ENCODE measurements at regions not wholly inside any gene's neighbourhood (a gene's known extent, or its start where the extent isn't known, plus 50 kb on each side); places are given as distances from the start of the nearest gene placed in this dataset.

GRCh38 chr18:10035281-10035991 is 121.6 kb downstream of the VAPA start:
- DNase-seq = no peak

- no peak for DNase-seq
Observed at GRCh38 chr18:10036479-10036878, 122.7 kb downstream of the VAPA start.

DNA sequence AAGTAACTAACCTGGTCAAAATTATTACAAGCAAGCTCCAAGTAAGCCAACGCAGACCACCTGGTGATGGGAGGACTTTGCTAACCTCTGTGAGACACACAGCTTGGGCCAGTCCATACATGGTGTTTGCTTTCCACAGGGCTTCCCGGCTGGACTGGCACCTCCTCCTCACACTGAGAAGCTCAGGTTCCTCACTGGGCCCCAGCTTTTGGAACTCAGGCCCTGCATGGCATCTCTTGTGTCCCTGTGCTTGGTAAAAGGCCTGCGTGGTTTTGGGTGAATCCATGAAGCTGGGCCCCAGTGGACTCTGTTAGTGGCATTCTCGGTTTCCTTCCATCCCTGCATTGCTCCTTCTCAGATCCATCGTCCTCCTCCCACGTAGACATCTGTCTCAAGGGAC is 123.4 kb downstream of the VAPA start:
- no peak for DNase-seq

GRCh38 chr18:10038268-10038667 is 124.5 kb downstream of the VAPA start:
- no peak for DNase-seq

DNA sequence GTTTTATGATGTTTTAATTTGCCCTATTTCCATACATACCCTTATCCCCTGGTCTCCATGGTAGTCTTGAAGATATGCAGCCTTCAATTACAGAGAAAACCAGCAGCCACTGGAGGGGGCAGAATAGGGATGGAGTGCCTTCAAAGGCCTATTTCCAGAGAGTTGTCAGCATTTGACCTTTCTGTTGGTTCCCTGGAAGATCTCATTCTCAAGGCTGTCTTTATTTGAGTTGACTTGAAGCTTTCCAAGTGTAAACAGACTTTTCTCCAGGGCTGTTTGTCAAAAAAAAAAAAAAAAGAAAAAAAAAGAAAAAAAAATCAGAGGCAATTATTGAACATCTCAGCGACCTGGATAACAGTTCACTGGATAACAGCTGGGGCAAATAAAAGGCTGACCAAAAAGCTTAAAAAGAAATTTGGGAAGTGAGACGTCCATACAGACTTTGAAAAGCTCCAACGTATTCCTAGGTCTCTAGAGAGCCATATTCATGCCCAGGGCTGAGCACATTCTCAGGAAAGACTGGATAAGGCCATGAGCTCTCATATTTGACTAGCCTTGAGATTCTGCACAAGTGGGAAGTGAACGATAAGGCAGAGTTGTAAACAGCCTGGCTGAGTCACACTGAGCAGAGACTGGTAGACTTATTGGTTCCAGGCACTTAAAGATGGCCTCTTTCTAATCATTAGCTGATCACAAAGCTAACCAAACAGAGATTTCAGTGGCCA is 126.6 kb downstream of the VAPA start:
- no peak for DNase-seq

GRCh38 chr18:10041180-10041579 is 127.4 kb downstream of the VAPA start:
- DNase-seq = no peak

GRCh38 chr18:10042492-10042891 is 128.7 kb downstream of the VAPA start:
- no peak for DNase-seq

- DNase-seq = no peak
Observed at GRCh38 chr18:10044054-10044453, 130.2 kb downstream of the VAPA start.

- DNase-seq = no peak
Observed at GRCh38 chr18:10045296-10045891, 131.6 kb downstream of the VAPA start.

- no peak for DNase-seq
Observed at GRCh38 chr18:10046178-10046807, 132.5 kb downstream of the VAPA start.

DNA sequence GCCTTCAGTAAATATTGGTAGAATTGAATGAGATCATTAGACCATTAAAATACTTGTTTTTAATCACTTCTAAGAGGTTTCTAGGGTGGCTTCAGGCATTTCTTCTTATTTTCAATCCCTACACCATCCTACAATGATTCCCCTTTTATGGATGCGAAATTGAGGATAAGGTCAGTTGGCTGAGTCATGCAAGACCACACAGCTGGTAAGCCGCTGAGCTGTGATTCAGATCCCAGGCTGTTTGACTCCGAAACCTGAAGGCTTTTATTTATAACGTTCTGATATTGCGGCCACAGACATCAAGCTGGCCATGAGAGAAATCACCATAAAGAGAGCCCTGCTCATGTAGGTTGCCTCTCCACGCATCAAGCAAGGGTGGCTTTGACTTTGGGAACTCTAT is 133.4 kb downstream of the VAPA start:
- DNase-seq = no peak

- DNase-seq = no peak
Observed at GRCh38 chr18:10049747-10050146, 135.9 kb downstream of the VAPA start.

DNA sequence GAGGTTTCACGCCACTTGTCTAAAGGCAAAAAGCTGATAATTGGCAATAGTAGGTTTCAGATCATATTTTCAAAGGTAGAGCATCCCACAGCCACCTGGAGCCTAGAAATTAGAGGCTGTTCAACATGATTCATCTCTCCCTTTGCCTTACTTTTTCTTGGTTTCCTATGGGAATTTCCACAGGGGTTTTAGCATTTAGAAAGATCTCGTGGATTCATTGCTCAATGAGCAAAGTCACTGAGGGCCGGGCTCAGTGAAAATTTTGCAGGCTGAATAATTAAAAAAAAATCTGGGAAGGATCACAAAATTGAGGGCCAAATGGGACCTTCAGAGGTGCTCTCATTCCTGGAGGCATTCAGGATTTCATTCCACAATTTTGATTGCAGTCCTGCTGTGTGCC is 137.1 kb downstream of the VAPA start:
- no peak for DNase-seq

GRCh38 chr18:10051877-10052631 is 138.2 kb downstream of the VAPA start:
- DNase-seq = no peak

DNA sequence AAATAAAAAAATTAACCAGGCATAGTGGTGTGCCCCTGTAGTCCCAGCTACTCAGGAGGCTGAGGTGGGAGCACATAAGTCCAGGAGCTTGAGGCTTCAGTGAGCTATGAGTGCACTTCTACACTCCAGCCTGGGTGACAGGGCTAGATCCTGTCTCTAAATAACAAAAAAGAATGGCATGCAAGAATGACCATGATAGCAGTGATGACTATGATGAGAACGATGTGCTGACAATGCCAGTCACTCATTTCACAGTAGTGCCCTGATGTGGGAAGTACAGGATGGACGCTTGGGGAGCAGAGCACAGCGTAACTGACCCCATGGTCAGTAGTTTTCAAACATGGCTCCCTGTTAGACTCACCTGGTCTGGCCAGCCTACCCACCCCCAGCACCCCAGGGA is 139.1 kb downstream of the VAPA start:
- DNase-seq = no peak

- no peak for DNase-seq
Observed at GRCh38 chr18:10053861-10054260, 140.0 kb downstream of the VAPA start.

- DNase-seq = no peak
Observed at GRCh38 chr18:10054366-10054765, 140.6 kb downstream of the VAPA start.

GRCh38 chr18:10055125-10055750 is 141.4 kb downstream of the VAPA start:
- no peak for DNase-seq

DNA sequence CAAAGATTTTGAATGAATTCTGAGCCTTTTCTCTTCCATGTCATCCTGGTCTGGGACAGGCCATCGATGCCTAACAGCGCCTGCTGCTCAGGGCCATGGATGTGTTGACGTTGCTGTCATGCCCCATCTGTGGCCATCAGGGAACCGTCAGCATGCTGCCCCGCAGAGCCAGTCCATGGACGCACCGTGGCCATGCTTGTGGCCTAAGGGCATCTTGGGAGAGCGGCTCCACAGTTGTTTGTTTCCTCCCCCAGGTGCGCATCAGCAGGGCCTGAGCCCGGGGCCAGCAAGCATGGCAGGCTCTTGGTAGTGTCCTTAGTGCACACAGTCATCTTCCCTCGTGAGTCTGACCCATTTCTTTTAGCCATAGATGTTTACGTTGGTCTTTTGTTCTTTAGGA is 142.7 kb downstream of the VAPA start:
- DNase-seq = no peak

DNA sequence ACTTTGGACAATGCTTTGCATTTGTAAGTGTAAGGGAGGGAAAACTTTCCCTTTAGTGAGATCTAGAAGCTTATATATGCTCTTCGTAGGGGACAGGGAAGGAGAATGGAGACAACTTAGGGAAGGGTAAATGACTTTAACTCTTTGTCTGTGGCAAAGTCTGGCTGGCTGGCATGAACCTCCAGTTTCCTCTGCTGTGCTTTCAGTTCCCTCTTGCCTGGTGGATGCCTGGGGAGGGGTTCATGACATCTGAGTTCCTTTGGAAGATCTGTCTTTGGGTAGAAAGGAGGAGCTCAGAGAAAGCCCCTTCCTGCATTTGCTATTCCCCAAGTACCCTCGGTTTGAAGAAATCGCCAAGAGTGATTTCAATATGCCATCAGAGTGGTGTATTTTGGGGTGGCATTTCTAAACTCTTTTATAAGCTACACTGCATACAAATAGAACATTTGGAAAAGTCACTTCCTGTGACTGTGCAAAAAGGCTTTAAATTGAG is 143.6 kb downstream of the VAPA start:
- no peak for DNase-seq

GRCh38 chr18:10057894-10058791 is 144.3 kb downstream of the VAPA start:
- no peak for DNase-seq

All from NCI-H1092 (cell line).